ENCODE measurements at regions not wholly inside any gene's neighbourhood (a gene's known extent, or its start where the extent isn't known, plus 50 kb on each side); places are given as distances from the start of the nearest gene placed in this dataset.

- TF ChIP-seq CTCF (IDR thresholded peaks at IDR 0.05) (no peak), POLR2A (IDR thresholded peaks at IDR 0.05) (no peak)
Measured at GRCh38 chr13:73943965-73944233, 190.3 kb downstream of the KLF12 start.

Measured in ovary (tissue), 3 donors.